ENCODE measurements at regions not wholly inside any gene's neighbourhood (a gene's known extent, or its start where the extent isn't known, plus 50 kb on each side); places are given as distances from the start of the nearest gene placed in this dataset.

DNA sequence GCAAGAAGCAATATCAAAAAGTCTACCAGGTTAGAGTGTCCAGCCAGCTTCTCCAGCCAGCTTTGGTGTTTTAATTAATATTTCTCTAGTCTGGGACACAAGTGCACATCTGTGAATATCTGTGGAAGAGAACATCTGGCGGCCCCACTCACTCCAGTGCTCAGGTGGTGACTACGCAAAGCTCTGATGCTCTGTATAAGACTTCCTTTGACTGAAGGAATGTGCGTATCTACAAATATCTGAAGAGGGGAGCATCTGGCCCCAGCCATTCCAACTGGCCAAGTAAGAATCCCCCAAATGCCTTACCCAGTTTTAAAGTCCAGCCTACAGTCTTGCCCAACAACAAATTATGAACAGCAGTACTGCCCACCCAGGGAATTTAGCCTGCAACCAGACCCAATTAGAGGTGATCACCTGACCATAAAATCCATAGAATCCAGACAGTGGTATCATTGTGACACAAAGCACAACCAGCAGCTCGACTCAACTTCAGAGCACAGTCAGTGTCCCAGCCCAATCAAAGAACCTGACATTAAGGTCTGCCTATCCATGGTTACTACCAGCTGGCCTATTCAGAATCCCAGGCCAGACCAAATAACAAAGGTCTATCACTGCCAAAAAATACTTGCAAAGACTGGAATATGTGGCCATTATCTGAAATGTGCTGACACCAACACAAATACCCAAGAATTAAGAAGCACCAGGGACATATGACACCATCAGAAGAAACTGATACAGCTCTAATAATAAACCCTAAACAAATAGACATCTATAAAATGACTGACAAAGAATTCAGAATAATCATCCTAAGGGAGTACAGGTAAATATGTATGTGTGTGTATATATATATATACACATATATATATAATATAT, 76.1 kb upstream of the MANEA start:
- ATAC-seq, result no peak
- H3K27me3 Mint-ChIP-seq (ENCODE audit: low read depth), result no peaks in the 10 kb centered on the region
- no peak overlapping the region for H3K4me3 Mint-ChIP-seq
- H3K9me3 Mint-ChIP-seq, result peaks cover 12% of the 10 kb centered on the region
- no peak for DNase-seq
- no peaks in the 10 kb centered on the region for H3K4me1 Mint-ChIP-seq (ENCODE audit: low read depth)
- no peaks in the 10 kb centered on the region for H3K36me3 Mint-ChIP-seq (ENCODE audit: insufficient read depth)

- Mint-ChIP-seq H3K4me3 (no peak overlapping the region), H3K4me1 (ENCODE audit: low read depth) (no peaks in the 10 kb centered on the region), H3K9me3 (peaks cover 12% of the 10 kb centered on the region), H3K27me3 (ENCODE audit: low read depth) (no peaks in the 10 kb centered on the region), H3K36me3 (ENCODE audit: insufficient read depth) (no peaks in the 10 kb centered on the region)
- ATAC-seq (no peak), DNase-seq (no peak)
These were observed 73.8 kb upstream of the MANEA start for GRCh38 chr6:95503568-95503967.

DNA sequence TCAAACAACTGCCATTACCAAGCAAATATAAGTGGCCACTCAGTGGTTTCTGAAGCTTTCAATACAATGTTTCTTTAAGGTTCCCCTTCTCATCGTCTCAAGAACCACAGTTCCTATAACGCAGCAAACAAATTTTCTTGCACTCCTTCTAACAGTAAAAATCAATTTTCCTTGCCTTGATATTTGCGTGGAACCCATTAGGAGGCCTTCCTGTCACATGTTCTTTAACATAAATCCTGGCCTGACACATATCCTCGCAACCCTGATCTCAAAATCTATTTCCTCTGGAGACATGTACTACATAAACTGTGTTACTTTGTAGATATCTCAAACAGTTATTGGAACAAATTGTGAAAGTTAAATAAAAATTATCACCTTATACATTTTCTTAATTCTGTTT, 65.9 kb upstream of the MANEA start:
- peaks cover 2% of the 10 kb centered on the region for H3K27me3 Mint-ChIP-seq (ENCODE audit: low read depth)
- H3K4me1 Mint-ChIP-seq (ENCODE audit: low read depth), result no peaks in the 10 kb centered on the region
- no peaks in the 10 kb centered on the region for H3K36me3 Mint-ChIP-seq (ENCODE audit: insufficient read depth)
- no peaks in the 10 kb centered on the region for H3K9me3 Mint-ChIP-seq
- DNase-seq (no peak), ATAC-seq (no peak)
- no peak overlapping the region for H3K4me3 Mint-ChIP-seq

- H3K4me1 Mint-ChIP-seq (ENCODE audit: low read depth), result no peaks in the 10 kb centered on the region
- H3K36me3 Mint-ChIP-seq (ENCODE audit: insufficient read depth), result no peaks in the 10 kb centered on the region
- H3K9me3 Mint-ChIP-seq, result no peaks in the 10 kb centered on the region
- DNase-seq (no peak), ATAC-seq (no peak)
- H3K27me3 Mint-ChIP-seq (ENCODE audit: low read depth), result peaks cover 2% of the 10 kb centered on the region
- no peak overlapping the region for H3K4me3 Mint-ChIP-seq
These were observed 61.4 kb upstream of the MANEA start for GRCh38 chr6:95515975-95516374.

DNA sequence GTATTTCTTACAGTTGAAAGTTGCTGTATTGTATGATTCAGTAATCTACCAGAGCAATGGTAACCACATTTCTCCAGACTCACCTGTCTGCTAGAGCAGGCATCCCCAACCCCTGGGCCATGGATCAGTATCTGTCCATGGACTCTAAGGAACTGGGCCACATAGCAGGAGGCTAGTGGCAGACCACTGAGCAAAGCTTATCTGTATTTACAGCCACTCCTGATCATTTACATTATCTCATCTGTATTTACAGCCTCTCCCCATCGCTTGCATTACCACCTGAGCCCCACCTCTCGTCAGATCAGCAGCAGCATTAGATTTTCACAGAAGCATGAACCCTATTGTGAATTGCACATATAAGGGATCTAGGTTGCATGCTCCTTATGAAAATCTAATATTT, 60.3 kb upstream of the MANEA start:
- no peak overlapping the region for H3K4me3 Mint-ChIP-seq

DNA sequence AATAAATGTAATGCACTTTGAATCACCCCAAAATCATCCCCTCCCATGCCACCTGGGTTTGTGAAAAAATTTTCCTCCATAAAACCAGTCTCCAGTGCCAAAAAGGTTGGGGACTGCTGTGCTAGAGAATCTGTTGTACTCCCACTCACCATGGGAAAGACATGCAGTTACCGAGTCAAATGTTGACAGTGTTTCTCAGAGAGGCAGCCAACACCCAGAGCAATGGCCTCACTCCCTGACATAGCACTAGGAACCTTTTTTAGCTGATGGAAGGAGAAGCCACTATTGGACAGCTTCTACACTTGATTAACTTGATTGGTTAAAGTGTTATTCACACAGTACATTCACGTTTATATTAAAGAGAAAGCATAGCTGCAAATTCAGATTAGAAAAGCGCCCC, 59.8 kb upstream of the MANEA start:
- Mint-ChIP-seq H3K9me3 (no peaks in the 10 kb centered on the region), H3K4me1 (ENCODE audit: low read depth) (no peaks in the 10 kb centered on the region), H3K4me3 (no peak overlapping the region), H3K36me3 (ENCODE audit: insufficient read depth) (no peaks in the 10 kb centered on the region), H3K27me3 (ENCODE audit: low read depth) (no peaks in the 10 kb centered on the region)
- DNase-seq (no peak), ATAC-seq (no peak)

More for the DNA sequence above, 60.3 kb upstream of the MANEA start:
- DNase-seq (no peak), ATAC-seq (no peak)
- no peaks in the 10 kb centered on the region for H3K9me3 Mint-ChIP-seq
- H3K27me3 Mint-ChIP-seq (ENCODE audit: low read depth), result no peaks in the 10 kb centered on the region
- H3K4me1 Mint-ChIP-seq (ENCODE audit: low read depth), result no peaks in the 10 kb centered on the region
- no peaks in the 10 kb centered on the region for H3K36me3 Mint-ChIP-seq (ENCODE audit: insufficient read depth)

GRCh38 chr6:95518630-95519227, 58.6 kb upstream of the MANEA start:
- Mint-ChIP-seq H3K4me3 (no peak overlapping the region), H3K4me1 (ENCODE audit: low read depth) (no peaks in the 10 kb centered on the region), H3K9me3 (no peaks in the 10 kb centered on the region), H3K27me3 (ENCODE audit: low read depth) (no peaks in the 10 kb centered on the region), H3K36me3 (ENCODE audit: insufficient read depth) (no peaks in the 10 kb centered on the region)
- DNase-seq (no peak), ATAC-seq (no peak)

DNA sequence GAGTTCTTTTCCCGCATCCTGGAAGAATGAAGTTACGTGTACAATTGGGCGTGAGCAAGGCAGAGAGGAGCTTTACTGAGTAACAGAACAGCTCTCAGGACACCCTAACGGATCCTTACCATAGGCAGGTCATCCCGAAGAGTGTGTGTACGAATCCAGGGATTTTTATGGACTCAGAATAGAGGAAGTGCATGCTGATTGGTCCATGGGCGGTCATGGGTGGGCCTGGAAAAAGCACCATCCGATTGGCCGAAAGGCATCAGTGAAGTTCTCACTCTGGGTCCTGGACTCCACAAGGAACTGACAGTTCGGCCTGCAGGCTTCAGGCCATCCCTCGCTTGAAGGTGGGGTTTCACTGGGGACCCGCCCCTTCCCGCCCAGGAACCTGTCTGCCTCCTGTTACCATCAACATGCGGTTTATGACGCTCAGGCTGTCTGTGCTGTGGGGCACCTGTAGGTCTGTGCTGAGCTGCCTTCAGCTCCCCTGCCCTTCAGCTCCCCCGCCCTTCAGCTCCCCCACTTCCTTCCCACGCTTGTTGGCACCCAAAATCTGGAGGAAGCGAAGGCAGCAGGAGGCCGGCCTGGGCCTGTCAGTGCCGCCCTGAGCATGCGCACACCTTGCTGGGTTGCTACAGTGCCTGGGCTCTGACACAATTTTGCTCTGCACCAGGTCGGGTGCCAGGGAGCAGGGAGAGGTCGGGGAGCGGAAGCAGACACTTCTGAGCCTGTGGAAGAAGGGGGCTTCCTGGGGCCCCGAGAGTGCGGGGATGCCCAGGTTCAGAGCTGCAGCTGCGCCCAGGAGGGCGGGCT, 57.9 kb upstream of the MANEA start:
- no peak overlapping the region for H3K4me3 Mint-ChIP-seq
- DNase-seq, result no peak
- no peaks in the 10 kb centered on the region for H3K4me1 Mint-ChIP-seq (ENCODE audit: low read depth)
- no peaks in the 10 kb centered on the region for H3K27me3 Mint-ChIP-seq (ENCODE audit: low read depth)
- no peak for ATAC-seq
- no peaks in the 10 kb centered on the region for H3K36me3 Mint-ChIP-seq (ENCODE audit: insufficient read depth)
- H3K9me3 Mint-ChIP-seq, result no peaks in the 10 kb centered on the region

GRCh38 chr6:95521181-95521580, 56.2 kb upstream of the MANEA start:
- ATAC-seq (no peak), DNase-seq (no peak)
- no peak overlapping the region for H3K4me3 Mint-ChIP-seq
- no peaks in the 10 kb centered on the region for H3K27me3 Mint-ChIP-seq (ENCODE audit: low read depth)
- H3K36me3 Mint-ChIP-seq (ENCODE audit: insufficient read depth), result no peaks in the 10 kb centered on the region
- H3K4me1 Mint-ChIP-seq (ENCODE audit: low read depth), result no peaks in the 10 kb centered on the region
- H3K9me3 Mint-ChIP-seq, result no peaks in the 10 kb centered on the region
